G401 (cell line): ENCODE measurements at regions not wholly inside any gene's neighbourhood (a gene's known extent, or its start where the extent isn't known, plus 50 kb on each side); places are given as distances from the start of the nearest gene placed in this dataset.
"Not testable (repeated sequence)": the region's sequence is repeated elsewhere in the genome, so short reads cannot be mapped to it uniquely, and the experiment has no call there.

Experiments
- DNase-seq: peaks from one replicate; pipeline ENCODE4 v3.0.0-alpha.2; 2015; ENCODE audit warnings: low spot score
- in situ Hi-C: cut with HindIII; loops from 2 replicates; pipeline ENCODE4 v1.10.0; 2016; ENCODE audit warnings: low sequenced_read_pairs, mixed read lengths

- in situ Hi-C loops, DNase-seq: not testable (repeated sequence)
Observed at GRCh38 chr5:17031659-17032277, 95.7 kb upstream of the MYO10 start.

- DNase-seq, in situ Hi-C loops: not testable (repeated sequence)
Observed at GRCh38 chr5:17032314-17032985, 96.4 kb upstream of the MYO10 start.

GRCh38 chr5:17034992-17035391 lies 98.9 kb upstream of the MYO10 start:
- in situ Hi-C loops, DNase-seq: not testable (repeated sequence)

- no peak for DNase-seq
- in situ Hi-C loops: no loop called here
Observed at GRCh38 chr5:17037751-17038150, 101.7 kb upstream of the MYO10 start.

GRCh38 chr5:17039170-17039569 lies 103.1 kb upstream of the MYO10 start:
- no peak for DNase-seq
- in situ Hi-C loops: no loop called here

- DNase-seq: no peak
- in situ Hi-C loops: no loop called here
Observed at GRCh38 chr5:17042041-17042440, 106.0 kb upstream of the MYO10 start.

- in situ Hi-C loops: no loop called here
- no peak for DNase-seq
Observed at GRCh38 chr5:17046320-17046719, 110.2 kb upstream of the MYO10 start.

GRCh38 chr5:17050236-17050635 lies 114.1 kb upstream of the MYO10 start:
- in situ Hi-C loops: no loop called here

GRCh38 chr5:17054911-17055310 lies 118.8 kb upstream of the MYO10 start:
- DNase-seq: no peak
- in situ Hi-C loops: no loop called here

More at GRCh38 chr5:17050236-17050635, 114.1 kb upstream of the MYO10 start:
- DNase-seq: no peak

GRCh38 chr5:17056141-17056631 lies 120.1 kb upstream of the MYO10 start:
- in situ Hi-C loops: no loop called here

GRCh38 chr5:17058438-17058837 lies 122.3 kb upstream of the MYO10 start:
- no peak for DNase-seq
- in situ Hi-C loops: no loop called here

More at GRCh38 chr5:17056141-17056631, 120.1 kb upstream of the MYO10 start:
- peak; percentile 89 for DNase-seq

GRCh38 chr5:17061973-17062470 lies 125.9 kb upstream of the MYO10 start:
- in situ Hi-C loops: no loop called here
- DNase-seq: no peak

- in situ Hi-C loops, DNase-seq: not testable (repeated sequence)
Observed at GRCh38 chr5:17062741-17063140, 126.7 kb upstream of the MYO10 start.

- in situ Hi-C loops: no loop called here
- DNase-seq: no peak
Observed at GRCh38 chr5:17064241-17064640, 128.2 kb upstream of the MYO10 start.

GRCh38 chr5:17065458-17065857 lies 129.4 kb upstream of the MYO10 start:
- in situ Hi-C loops: no loop called here
- no peak for DNase-seq

- in situ Hi-C loops, DNase-seq: not testable (repeated sequence)
Observed at GRCh38 chr5:17066026-17066425, 129.9 kb upstream of the MYO10 start.

GRCh38 chr5:17067657-17068392 lies 131.7 kb upstream of the MYO10 start:
- in situ Hi-C loops: no loop called here
- DNase-seq: no peak

- in situ Hi-C loops: no loop called here
- no peak for DNase-seq
Observed at GRCh38 chr5:17069995-17070511, 134.0 kb upstream of the MYO10 start.

GRCh38 chr5:17070647-17071046 lies 134.6 kb upstream of the MYO10 start:
- in situ Hi-C loops: no loop called here
- no peak for DNase-seq

- in situ Hi-C loops: no loop called here
- DNase-seq: no peak
Observed at GRCh38 chr5:17075236-17075635, 139.1 kb upstream of the MYO10 start.
